ENCODE measurements at regions not wholly inside any gene's neighbourhood (a gene's known extent, or its start where the extent isn't known, plus 50 kb on each side); places are given as distances from the start of the nearest gene placed in this dataset.

- TF ChIP-seq CTCF (conservative IDR thresholded peaks at IDR 0.05; ENCODE audit: low read depth, low read length) (no peak), EZH2 (IDR thresholded peaks at IDR 0.05; ENCODE audit: borderline replicate concordance, low read depth, low read length, poor library complexity, severe bottlenecking) (no peak)
Measured at GRCh38 chr12:94732367-94732990, 82.1 kb upstream of the TMCC3 start.

All from A673 (cell line).